Stimulated activated CD4-positive, alpha-beta T cell treated with anti-CD3 and anti-CD28 coated beads, Interleukin-1b, Interleukin-23, amount 100 ng/mL, for 24 hours (primary cell): ENCODE measurements at regions not wholly inside any gene's neighbourhood (a gene's known extent, or its start where the extent isn't known, plus 50 kb on each side); places are given as distances from the start of the nearest gene placed in this dataset.
"Not testable (repeated sequence)": the region's sequence is repeated elsewhere in the genome, so short reads cannot be mapped to it uniquely, and the experiment has no call there.

Experiments
- DNase-seq, 4 experiments: peaks; one replicate each; pipeline ENCODE4 v3.0.0-alpha.2; 2020; ENCODE audit warnings: low read depth in 4 of 4, low spot score in 1 of 4

DNA sequence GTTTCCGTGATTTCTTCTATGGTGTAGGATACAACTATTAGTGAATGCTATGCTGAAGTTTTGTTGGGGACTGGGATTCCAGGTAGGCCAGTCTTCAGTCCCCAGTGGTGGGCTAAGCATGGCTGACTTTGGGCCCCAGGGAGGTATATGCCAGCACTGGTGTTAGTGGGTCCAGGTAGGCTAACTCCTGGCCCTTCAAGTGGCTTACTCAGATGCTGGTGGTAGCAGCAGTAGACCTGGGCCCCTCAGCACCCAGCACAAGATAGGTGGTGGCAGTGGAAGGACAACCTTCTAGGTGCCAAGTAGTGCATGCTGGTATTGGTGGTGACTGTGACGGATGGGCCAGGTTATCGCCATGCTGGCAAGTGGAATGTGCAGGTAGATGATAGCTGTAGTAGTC, 955.1 kb downstream of the TMTC2 start:
- no peak for DNase-seq

DNA sequence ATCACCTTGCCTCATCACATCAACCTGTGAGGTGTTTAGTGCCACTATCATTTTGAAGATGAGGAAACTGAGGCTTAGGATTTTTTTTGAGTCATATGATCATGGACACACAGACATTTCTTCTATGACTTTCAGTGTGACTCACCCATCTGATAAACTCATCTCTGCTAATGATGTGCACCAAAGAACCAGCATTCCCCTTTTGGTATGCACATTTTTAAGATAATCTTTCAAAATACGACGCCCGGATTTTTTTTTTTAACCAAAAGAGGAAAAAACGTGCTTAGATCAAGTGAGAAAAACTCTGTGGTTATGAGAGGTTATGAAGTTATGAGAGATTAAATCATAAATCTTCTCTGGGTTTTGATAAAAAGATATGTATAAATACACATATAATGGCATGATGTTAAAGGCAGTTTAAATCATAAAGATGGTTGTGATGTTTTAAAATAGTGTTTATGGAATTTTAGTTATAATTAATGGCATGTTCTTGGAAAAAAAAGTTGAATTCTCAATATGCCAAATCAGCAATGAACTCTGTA, 948.1 kb downstream of the TMTC2 start:
- no peak for DNase-seq

DNA sequence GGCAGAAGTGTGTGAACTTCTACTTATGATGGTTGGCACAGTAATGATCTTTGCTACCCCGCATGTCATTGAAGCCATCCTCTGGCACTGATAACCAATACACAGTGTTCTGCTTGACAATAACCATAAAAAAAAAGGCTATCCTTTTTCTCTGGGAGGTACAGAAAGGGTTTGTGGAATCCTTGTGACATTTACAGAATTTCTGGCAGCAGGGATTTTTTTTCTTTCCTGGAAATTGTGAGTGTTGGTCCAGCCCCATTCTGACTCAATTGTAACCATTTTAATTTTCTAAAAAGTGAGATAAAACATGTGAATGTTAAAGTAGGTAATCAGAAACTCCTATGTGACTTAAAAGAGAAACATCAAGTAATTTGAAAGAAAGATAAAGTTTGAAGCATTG, 943.8 kb downstream of the TMTC2 start:
- DNase-seq: no peak

DNA sequence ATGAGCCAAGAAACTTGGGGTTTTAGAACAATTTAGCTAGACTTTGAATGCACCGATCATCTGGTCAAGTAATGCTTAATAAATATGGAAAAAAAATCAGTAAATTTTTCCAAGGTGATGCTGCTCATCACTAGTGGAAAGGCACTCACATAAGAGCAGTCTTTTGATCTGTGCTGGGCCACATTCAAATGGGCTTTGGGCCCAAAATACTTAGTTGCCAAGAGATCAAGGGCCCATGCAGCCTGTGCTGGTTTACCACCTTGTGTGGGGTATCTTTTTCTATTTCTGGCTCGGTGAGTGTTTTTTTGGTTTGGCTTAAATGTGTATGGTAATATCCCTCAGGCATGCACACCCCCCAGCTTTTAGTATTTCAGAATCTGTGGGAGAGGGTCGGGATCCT, 943.2 kb downstream of the TMTC2 start:
- no peak for DNase-seq

DNA sequence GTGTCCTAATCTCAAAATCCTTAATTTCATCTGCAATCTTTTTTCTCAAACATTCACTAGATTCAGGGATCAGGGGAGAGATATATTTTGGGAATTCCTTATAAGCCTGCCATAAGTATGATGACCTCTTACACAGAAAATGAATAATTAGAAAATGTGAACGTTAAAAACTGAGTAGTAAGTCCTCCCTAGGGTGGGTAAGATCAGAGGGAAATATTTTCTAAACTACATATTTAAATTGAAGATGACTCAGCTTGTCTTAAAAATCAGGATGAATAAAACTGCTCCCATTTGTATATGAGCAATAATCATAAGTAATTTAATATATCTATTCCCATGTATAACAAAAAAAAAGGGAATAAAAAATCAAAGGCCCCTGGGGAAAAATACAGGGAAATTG, 935.5 kb downstream of the TMTC2 start:
- no peak for DNase-seq

DNA sequence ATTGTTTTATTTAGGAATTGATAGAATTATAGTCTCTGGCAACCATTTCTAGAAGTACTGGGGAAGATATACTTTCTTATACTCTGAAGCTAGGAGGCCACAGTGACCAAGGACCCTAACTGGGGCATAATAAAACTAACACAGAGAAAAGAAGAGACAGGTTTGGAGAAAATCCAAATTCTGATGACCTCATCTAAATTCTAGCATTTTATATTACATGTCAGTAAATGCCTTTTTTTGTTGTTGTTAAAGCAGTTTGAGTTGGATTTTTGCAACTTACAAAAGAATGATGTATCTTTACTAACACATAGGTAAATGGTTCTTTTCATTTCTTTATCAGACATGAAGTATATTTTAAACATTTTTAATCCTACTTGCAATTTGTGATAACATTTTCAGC, 933.3 kb downstream of the TMTC2 start:
- no peak for DNase-seq

DNA sequence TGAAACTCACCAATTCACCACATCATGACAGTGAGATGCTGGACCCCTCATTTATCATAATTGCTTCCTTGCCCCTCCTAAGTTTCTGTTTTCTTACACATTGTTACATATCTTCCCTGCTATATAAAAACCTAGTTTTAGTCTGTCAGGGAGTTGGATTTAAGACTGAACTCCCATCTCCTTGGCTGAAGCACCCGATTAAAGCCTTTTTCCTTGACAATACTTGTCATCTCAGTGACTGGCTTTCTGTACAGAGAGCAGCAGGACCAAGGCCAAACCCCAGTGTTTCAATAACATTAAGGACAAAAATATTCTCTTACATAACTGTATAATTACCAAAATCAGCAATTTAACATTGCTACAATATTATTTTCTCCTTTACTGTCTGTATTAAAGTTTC, 928.4 kb downstream of the TMTC2 start:
- no peak for DNase-seq

DNA sequence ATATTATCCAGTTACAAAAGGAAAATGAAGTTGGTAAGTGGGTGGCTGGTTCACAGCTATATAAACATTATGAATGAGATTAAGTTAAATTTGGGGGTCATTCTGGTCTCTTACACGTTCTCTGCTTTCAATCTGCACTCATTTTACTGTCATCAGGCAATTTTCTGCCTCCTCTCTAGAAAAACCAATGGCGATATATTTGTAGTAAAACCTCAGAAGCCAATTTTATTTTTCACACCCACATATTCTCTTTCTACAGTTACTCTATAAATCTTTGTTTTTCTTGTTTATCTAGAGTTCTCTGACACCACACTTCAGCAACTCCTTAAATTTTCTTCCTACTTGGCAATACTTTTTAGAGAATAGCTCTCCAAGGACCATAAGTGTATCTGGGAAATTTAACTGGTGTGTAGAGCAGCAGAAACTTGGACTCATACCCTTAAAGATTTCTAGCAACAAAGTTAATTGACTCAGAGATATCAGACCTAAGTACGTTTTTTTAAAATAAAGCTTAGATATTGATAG, 926.9 kb downstream of the TMTC2 start:
- DNase-seq: no peak

DNA sequence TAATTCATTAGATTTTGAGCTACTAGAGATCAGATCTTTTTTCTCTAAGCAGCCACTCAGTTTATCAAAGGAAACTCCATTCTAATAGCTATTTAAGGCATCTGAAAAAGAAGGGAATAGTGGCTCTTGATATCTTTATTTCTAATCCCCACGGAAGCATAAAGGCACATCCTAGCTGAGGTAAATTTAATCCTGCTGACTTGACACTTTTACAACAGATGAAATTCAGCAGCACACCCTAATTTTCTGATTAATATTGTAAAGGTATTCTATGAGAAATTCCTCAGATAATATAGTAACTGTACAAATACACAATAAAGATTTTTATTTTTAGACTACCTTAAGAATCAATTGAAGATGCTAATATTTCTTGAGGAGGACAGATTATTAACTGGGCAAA, 916.4 kb downstream of the TMTC2 start:
- no peak for DNase-seq

DNA sequence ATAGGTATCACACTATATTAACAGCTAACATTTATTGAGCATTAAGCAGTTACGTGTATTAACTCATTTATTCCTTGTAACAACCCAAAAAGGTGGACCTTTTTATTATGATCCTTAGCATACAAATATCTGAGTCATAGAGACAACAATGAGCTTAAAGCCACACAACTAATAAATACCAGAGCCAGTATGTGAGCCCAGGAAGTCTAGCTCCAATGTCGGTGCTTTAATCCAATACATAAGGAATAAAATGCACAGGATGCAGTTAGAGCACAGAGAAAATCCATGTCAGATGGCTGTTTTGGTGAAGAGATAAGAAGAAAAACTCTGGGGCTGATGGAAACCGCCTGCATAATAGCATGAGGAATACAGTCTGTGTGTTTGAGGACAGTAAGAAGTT, 888.6 kb downstream of the TMTC2 start:
- DNase-seq: no peak

DNA sequence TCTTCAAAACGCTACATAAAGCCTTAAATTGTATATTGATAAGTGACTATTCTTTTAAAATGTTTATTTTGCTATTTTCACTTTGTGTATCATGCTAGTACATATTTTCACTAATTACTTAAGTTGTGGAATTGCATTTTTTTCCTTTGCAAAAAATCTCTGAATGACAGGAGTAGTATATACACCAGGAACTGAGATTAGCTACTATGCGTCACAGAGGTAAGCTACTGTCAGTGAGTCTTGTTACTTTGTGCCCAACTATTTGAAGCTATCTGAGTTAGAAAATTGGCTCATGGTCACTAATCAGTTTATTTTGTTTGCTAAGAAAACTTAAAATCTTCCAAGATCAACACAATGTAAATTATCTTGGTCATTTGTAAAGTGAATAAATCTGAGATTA, 887.4 kb downstream of the TMTC2 start:
- no peak for DNase-seq

DNA sequence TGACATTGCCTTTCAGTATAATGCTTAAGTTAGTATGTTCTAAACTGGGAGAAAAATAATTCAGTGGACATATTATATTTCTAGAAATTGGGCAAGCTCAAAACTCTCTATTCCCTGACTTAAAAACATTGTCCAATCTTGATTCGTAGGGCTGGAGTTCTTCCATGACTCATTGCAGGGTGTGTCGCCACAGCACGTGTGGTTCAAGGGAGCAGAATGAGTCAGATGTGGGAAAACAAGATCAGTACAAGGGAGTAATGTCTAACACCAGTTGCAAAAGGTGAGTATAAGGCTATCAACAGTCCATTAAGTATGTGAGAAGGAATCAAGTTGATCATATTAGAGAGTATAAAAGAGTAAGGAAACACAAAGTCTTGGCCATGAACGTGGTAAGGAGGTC, 887.0 kb downstream of the TMTC2 start:
- DNase-seq: no peak

DNA sequence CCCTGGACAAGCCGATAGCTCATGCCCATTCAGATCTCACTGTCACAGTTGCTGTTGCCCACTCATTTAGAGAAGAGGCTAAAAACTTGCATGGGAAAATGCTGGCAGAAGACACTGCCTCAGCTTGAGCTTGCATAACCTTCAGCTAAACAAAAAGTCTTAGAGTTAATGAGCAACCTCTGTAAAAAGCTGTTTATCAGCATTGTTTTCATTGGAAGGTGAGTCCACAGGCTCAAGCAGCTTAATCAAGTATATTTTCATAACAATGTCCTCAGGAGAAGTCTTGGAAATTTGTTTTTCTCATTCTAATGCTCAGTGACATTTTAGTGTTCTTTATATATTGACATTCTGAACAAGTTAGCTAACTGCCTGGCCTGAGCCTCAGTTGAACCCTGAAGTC, 872.9 kb downstream of the TMTC2 start:
- no peak for DNase-seq

DNA sequence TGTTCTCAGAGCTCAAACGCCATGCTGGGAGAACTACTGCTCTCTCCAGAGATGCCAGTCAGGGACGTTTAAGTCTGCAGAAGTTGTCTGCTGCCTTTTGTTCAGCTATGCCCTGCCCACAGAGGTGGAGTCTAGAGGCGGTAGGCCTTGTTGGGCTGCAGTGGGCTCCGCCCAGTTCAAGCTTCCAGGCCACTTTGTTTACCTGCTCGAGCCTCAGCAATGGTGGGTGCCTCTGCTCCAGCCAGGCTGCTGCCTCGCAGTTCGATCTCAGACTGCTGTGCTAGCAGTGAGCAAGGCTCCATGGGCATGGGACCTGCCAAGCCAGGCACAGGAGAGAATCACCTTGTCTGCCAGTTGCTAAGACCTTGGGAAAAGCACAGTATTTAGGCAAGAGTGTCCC, 869.3 kb downstream of the TMTC2 start:
- DNase-seq: not testable (repeated sequence)

DNA sequence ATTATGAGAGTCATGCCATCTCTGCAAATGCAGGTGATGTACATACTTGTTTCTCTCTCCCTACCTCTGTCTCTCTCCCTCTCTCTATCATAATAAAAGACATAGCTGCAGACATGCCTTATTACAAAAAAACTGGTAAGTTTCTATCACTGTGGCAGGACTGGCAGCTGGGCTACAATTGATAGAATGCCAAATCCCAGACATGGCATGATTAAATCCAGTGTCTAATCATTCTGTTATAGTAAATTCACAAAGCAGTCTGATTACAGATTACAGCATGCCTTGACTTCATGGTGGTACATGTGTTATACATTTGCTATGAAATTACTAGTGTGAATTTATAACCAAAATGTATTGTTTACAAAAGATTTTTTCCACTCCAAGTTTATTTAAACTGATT, 854.7 kb downstream of the TMTC2 start:
- no peak for DNase-seq

DNA sequence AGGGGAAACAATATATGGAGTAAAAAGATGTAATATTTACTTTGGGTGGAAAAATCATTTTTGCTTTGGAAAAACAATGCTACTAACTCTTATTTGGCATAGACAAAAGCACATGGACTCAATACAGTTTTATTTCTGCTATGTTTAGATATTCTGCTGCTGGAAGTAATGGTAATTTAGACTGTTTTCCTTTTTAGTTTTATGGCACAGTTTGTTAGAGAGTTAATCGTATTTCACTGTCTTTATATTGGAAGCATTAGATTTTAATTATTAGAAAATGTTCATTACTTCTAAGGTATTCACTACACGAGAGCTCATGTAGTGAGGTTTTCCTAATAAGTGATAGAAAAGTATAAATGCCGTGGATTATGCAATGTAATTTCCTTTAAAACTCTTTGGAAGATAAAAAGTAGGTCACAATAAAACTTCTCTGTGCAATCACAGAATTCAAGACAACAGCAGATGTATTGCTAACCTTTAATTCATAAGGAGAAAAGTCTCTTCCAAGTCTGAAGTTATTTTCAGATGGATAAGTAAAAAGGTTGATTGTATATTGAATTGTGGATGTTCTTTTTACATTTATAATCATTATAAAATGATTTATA, 851.8 kb downstream of the TMTC2 start:
- no peak for DNase-seq

DNA sequence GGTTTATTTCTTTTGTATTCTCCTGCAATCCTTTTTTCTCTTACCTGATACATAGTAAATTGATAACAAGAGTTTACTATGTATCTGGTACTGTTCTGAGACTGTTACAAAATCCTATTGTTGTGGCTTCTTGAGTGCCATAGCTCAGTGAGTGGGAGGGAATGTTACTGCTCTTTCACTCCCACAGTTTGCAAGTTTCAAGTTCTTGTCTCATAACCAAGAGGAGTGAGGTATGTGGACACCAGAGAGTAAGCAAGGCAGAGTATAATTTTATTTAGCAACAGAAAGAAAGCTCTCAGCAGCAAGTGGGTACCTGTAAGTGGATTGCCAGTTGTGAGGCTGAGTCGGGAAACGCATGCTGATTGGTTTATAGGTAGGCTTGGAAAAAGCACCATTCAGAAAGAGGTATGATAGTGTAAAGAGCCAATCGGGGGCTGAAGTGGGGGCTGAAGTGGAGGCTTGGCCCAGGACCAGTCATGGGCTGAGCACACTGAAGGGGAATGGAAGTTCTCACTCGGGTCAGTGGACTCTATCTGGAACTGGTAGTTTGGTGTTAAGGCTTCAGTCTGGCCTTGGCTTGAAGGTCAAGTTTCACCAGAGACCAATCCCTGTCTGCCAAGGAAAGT, 850.8 kb downstream of the TMTC2 start:
- no peak for DNase-seq

DNA sequence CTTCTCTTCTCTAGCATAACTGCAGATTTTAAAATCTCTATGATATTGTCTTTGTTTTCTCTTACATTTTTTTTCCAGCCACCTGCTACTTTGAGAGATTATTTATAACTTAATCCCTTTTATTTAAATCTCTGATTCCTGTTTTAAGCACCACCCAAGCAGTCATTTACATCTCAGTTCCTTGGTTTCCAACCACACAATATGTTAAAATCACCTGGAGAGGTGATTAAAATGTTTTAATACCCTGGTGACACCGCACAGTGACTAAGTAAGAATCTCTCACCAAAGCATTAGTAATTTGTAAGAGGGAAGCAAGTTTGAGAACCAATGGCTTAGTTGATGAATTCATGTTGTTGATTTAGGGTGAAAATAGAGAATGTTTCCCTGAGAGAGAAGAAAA, 849.8 kb downstream of the TMTC2 start:
- no peak for DNase-seq

DNA sequence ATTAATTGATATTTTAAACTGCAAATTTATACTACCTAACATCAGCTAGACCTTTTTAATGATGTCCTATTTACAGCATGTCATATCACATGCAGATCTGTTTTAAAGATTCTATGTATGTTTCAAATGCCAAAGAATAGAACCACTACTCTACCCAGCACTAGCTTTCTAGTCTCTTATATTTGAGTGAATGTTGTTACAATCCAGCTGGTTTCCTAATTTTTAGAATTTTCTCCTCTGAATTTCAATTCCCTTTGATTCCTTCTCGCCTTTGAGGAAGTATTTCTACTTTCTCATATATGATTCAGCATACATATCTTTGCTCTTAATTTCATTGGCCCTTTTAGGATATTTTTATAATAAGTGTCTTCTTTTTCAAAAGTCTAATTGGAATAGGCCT, 841.9 kb downstream of the TMTC2 start:
- DNase-seq: no peak

DNA sequence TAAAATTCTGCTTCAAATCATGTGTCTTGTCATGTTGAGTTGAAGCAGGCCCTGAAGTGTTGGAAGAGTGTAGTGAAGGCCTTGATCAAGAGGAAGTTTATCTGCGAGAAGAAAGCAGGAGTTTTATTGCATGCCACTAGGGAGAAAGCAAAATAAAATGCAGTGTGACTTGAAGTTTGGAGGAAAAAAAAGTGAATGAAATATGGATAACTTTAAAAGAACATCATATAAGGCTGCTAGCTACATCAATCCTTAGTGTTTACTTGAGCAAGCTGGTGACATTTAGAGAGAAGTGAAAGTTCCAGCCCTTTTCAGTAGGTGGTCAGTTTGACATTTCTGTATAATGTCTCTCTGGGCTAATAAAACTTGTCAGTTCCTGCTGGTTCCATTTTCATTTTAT, 841.1 kb downstream of the TMTC2 start:
- no peak for DNase-seq

DNA sequence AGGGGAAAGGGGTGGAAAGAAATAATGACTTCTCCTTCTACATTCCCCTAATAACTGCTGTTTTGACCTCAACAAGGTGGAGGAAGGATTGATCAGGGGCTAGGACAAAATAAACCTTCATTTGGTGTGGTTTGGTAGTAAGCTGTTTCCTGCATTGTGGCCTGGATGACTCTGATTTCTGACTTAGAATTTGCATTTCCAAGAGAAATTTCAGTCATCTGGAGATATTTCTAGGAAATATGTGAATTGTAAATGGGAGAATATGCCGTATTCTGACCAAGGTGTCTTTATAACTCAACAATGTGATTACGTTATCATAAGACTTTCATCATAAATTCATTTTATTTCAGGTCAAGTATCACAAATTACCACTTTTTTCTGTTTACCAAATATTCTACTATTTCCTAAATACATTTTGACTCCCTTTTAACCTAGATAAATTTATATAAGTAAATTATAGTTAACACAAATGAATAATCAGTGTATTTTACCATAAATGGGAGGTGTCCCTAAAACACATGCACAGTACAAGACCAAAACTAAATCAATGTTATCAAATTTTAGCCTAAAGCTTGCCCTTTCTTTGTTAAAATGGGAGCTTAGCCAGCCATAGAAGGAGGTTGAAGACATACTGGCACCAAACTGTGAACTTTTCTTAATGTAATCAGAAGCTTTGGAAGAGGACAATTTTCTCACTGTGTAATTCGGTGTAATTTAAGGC, 828.8 kb downstream of the TMTC2 start:
- no peak for DNase-seq

DNA sequence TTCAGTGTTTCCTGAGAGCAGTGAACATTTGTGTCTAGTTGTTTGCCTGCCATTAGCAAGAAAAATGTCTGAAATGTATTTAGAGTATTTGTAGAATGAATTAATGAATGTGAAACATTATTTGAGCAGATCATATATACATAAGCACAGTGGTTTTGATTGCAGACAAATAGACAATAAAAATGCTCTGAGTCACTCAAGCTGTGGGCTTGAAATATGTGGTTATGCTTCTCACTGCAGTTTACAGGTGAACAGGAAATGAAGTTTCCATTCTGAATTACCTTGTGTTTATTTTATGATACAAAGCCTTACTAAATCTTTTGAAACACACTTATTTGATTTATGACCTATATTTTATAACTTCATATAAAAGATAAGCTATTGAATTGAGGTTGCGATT, 827.7 kb downstream of the TMTC2 start:
- DNase-seq: no peak
